GM21526 (cell line): ENCODE measurements at regions not wholly inside any gene's neighbourhood (a gene's known extent, or its start where the extent isn't known, plus 50 kb on each side); places are given as distances from the start of the nearest gene placed in this dataset.

Experiments used
- ATAC-seq: cut with Tn5 transposase; IDR thresholded peaks from one replicate; pipeline ENCODE4 v1.9.1; 2021; ENCODE audit warnings: moderate library complexity; ENCODE audit not compliant: unreplicated experiment, low FRiP score

GRCh38 chr9:103721056-103721455 lies 373.1 kb upstream of the SMC2 start:
- ATAC-seq, result no peak

- no peak for ATAC-seq
Measured at GRCh38 chr9:103730866-103731265, 363.2 kb upstream of the SMC2 start.

- ATAC-seq, result no peak
Measured at GRCh38 chr9:103731541-103731940, 362.6 kb upstream of the SMC2 start.

DNA sequence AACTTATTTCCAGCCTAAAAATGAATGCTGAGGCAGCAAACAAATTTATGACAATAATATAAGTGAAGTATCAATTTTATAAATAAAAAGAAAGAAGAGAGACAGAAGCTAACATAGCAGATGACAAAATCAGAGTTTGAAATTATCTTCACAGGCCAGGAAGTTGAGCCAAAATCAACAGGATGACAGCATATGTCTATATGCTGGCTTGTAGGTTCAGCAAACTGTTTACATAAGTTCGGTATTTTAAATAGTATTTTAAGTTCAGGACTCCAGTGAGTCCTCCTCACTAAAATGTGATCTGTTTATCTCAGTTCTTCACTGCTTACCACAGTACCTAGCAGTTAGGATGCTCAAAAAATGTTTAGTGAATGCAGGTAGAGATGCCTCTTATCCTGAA lies 359.6 kb upstream of the SMC2 start:
- no peak for ATAC-seq

DNA sequence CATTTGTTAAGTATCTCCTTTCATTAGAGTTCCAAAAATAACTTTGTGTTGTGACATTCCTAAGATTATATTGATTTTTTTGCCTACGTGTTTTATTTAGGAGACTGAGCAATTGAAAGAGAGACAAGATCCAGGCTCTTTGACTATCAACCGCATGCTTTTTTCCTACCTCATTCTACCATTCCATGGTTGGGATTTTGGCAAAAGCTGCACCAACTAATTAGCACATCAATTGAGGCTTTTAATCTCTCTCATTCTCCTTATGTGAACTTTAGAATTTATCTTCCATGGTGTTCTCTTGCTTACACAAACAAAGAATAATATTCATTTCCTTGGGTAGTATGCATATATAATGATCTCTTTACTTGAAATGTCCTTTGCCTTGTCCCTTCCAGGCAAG lies 338.7 kb upstream of the SMC2 start:
- no peak for ATAC-seq

- ATAC-seq, result no peak
Measured at GRCh38 chr9:103755986-103756385, 338.1 kb upstream of the SMC2 start.

GRCh38 chr9:103757062-103757461 lies 337.0 kb upstream of the SMC2 start:
- ATAC-seq, result no peak

DNA sequence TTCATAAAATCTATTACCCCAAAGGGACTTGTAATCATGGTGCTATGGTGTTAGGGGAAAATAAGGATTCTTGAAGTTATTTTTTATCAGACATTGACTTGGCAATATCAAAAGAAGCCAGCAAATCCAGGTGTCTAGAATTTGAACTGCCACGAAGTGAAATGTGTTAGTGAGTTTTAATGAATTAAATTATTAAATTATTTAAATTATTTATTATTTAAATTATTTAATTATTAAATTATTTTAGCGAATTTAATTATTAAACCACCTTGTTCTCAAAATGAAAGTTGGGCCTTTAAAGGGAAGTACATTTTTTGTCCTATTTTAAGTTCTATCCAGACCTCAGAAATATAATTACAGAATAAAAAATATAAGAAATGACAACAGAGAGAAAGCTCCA lies 332.6 kb upstream of the SMC2 start:
- no peak for ATAC-seq

DNA sequence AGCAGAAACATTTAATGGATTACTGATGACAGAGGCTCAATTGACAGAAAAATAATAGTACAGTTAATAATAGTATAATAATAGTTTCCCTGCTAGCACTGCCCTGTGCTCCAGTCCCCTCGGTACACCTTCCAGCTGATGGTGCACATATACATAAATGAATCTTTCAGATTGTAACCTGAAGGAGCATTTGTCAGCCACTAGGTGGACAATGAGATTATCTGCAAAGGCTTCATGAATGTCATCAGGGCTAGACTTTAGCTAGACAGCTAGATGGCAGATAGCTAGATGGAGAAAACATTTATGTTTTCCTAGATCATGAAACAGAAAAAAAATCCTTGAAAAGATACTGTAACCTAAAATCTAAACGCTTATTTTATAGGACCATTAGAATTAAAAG lies 304.4 kb upstream of the SMC2 start:
- peak; percentile 92 for ATAC-seq

DNA sequence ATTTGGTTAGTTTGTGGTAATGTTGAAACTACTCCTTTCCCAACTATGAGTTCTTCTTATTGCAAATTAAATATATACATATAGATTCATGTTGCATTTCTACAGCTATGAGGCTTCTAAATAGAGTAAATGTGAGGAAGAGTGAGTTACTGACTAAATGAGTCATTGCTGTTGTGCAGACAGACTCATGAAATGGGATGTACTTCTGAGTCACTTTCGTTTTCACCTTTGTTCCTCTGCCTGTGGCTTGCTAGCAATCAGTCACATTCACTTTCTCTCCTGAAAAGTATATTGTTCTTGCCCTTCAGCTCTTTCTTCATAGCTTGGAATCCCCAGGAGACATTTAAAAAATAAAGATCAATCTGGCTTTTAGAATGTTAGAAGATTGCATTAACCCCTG lies 295.5 kb upstream of the SMC2 start:
- peak; percentile 100 for ATAC-seq

DNA sequence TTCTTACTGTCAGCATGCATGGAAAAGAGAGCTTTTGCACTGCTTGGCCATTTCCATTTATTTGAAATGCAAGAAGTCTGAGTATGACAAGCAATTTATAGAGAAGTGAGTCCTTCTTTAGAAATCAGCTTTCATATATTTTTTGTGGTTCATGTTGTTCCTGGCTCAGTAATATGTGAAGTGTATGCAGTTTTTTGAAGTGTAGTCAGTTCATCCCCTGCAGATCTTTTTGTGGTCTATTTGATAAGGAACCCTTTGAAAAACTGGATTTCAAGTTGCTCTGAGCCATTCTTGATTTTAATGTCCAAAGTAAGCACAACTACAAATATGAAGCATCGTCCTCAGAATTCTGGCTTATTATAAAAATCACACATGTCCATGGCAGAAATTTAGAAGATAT lies 294.1 kb upstream of the SMC2 start:
- no peak for ATAC-seq

GRCh38 chr9:103802068-103802467 lies 292.0 kb upstream of the SMC2 start:
- no peak for ATAC-seq

- ATAC-seq, result no peak
Measured at GRCh38 chr9:103803245-103803644, 290.9 kb upstream of the SMC2 start.

DNA sequence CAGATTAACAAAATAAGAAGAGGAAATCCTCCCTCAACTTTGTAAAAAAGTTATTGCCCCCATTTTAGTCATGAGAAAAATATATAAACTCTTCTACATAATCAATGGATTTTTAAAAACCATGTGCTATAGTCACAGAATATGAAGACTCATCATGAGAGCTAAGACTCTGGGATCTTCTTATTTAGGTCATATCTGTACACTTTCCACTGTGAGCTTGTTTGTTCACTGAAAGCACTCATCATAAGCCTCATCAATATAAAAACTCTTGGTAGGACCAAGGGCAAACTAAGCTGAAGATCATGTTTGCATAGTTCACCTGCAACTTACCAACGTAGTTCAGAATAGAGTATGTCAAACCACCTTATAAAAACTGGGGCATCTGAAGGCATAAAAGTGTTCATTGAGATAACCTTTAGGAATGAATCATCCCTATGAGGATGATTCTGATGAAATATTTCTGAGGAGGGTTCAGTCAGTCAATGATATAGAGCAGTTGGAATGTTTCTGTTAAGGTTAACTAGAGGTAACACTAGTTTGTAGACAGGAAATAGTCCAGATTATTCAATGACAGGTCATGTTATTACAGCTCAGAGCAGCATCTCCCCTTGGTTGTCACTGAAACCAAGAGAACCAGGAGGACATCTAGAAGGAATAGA lies 289.9 kb upstream of the SMC2 start:
- ATAC-seq, result no peak

- no peak for ATAC-seq
Measured at GRCh38 chr9:103809745-103810144, 284.4 kb upstream of the SMC2 start.

- no peak for ATAC-seq
Measured at GRCh38 chr9:103811462-103811861, 282.6 kb upstream of the SMC2 start.

DNA sequence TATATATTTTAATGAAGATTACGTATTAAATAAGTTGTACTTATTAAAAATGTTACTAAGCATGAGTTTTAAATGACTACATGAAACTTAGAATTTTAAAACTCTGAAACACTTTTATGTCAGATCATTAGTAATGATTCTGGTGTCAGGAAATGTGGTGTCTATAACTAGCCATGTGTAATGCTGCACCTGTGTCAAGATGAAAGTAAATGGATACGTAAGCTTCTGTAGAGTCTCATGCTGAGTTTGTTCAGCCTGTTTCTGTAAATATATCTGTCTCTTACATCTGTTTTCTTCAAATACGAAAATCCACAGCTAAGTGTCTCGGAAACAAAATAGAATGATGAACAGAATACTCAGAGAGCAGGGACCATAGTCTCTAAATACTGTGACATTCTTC lies 278.0 kb upstream of the SMC2 start:
- no peak for ATAC-seq

DNA sequence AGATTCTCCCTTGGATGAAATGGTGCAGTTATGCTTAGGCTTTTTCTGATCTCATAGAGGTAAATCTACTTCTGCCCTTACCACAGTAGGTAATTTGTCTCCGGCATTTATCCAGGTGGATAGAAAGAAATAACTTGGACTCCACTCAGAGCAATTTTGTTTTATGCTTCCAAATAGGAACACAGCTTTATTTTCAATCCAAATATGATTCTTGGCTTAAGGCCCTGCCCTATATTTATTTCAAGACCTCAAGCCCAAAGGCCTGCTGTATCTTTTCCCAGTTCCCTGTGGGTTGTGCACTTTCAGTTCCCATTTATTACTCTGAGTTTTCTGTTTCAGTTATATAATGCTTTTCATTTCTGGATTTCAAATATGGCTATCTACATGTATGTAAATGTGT lies 274.2 kb upstream of the SMC2 start:
- no peak for ATAC-seq

GRCh38 chr9:103821115-103821514 lies 273.0 kb upstream of the SMC2 start:
- no peak for ATAC-seq

DNA sequence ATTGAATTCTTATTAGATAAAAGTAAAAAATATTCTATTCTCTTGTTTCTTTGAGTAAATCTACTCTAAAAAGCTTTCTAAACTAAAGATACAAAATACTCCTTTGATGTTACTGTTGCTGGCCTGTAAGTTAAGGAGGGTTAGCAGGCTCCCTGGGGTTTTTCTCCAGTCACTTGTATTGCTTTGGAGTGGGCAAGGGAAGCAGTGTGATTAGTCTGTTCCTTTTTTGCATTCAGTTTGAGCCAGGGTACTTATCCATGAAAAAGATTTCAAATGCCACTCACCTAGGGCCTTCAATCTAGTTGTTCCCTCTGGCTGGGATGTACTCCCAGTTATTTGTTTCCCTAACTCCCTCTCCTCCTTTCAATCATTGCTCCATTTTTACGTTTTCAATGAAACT lies 256.2 kb upstream of the SMC2 start:
- ATAC-seq, result no peak

- no peak for ATAC-seq
Measured at GRCh38 chr9:103839197-103839596, 254.9 kb upstream of the SMC2 start.

- no peak for ATAC-seq
Measured at GRCh38 chr9:103867886-103868285, 226.2 kb upstream of the SMC2 start.

DNA sequence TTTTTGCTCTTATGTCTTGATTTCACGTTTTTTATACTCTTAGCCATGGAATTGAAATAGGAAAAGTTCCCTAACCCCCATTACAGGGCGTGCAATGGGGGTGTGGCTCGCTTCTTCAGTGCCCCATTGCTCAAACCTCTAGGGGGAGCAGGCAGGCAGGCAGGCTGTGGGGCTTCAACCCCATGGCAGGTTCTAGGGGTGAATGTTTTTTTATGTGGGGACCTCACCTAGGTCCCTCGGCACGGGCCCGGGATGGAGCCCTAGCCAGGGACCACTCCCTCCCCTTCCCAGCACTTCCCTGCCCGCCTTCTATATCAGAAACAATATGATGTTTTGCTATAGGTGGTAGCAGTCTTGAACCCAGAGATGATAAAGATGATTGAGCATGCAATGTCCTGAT lies 221.3 kb upstream of the SMC2 start:
- no peak for ATAC-seq
